ENCODE measurements at regions not wholly inside any gene's neighbourhood (a gene's known extent, or its start where the extent isn't known, plus 50 kb on each side); places are given as distances from the start of the nearest gene placed in this dataset.

DNA sequence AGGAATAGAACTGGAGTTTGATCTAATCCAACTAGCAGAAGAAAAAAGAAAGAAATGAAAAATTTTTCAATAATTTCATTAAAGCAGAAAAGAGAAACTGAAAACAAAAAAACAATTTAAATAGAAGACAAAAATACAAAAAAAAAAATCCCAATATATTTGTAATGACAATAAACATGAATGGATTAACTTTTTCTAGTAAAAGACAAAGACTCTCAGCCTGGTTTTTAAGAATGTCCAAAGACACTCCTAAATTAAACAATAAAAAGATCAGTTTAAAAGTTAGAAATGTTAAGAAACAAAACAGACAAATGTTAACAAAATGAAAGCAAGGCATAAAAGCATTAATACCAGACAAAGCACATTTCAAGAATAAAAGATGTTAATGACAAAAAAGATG, 50.3 kb upstream of the ME3 start:
- Histone ChIP-seq H2BK120ac (ENCODE audit: low read depth, low read length) (no peak overlapping the region), H3K9me3 (ENCODE audit: control insufficient read depth, insufficient read depth, low read length) (no peaks in the 10 kb centered on the region), H3K23ac (ENCODE audit: low read depth, low read length) (no peak overlapping the region), H3K9ac (ENCODE audit: low read depth, low read length) (no peak overlapping the region), H2BK5ac (ENCODE audit: low read depth, low read length, poor library complexity, severe bottlenecking) (no peak overlapping the region), H2AFZ (replicated peaks; ENCODE audit: low read length, poor library complexity) (no peak overlapping the region), H3K18ac (ENCODE audit: low read depth, low read length) (no peak overlapping the region), H3K9me1 (ENCODE audit: insufficient read depth, low read length) (peaks cover 11% of the 10 kb centered on the region), H3K4me2 (ENCODE audit: low read depth, low read length) (no peak overlapping the region), H3K79me1 (ENCODE audit: low read depth in 1 of 2, low read length in 2 of 2) (no peaks in the 10 kb centered on the region), H4K8ac (ENCODE audit: low read depth in 2 of 2, low read length in 2 of 2) (no peak overlapping the region), H4K20me1 (ENCODE audit: insufficient read depth, low read length) (no peaks in the 10 kb centered on the region), H3K36me3 (ENCODE audit: control insufficient read depth, insufficient read depth, low read length) (no peaks in the 10 kb centered on the region), H3K4ac (ENCODE audit: low read depth, low read length) (no peak overlapping the region), H4K91ac (ENCODE audit: insufficient read depth, low read depth, low read length) (no peak overlapping the region), H3K27ac (ENCODE audit: insufficient read depth, low read length) (no peak overlapping the region), H2BK20ac (ENCODE audit: low read depth, low read length) (no peak overlapping the region), H3K4me1 (ENCODE audit: control insufficient read depth, insufficient read depth, low read length) (peaks cover 13% of the 10 kb centered on the region), H3K56ac (ENCODE audit: extremely low read depth, insufficient read depth, low read length) (no peak overlapping the region), H4K5ac (ENCODE audit: low read depth, low read length) (no peak overlapping the region), H2AK9ac (replicated peaks; ENCODE audit: low read depth, low read length, poor library complexity) (no peak overlapping the region), H3K4me3 (ENCODE audit: insufficient read depth, low read depth, low read length) (no peak overlapping the region), H2AK5ac (ENCODE audit: low read depth, low read length) (no peak overlapping the region), H3K27me3 (ENCODE audit: control insufficient read depth, insufficient read depth, low read length) (no peaks in the 10 kb centered on the region), H2BK15ac (ENCODE audit: low read depth, low read length) (no peak overlapping the region), H3K14ac (replicated peaks; ENCODE audit: low read depth, low read length) (no peak overlapping the region)
- TF ChIP-seq POLR2A (IDR thresholded peaks at IDR 0.05; ENCODE audit: low read depth, low read length): no peak
- TF ChIP-seq CHD1 (IDR thresholded peaks at IDR 0.05; ENCODE audit: low read depth, low read length): no peak
- TF ChIP-seq MAZ (IDR thresholded peaks at IDR 0.05; ENCODE audit: borderline replicate concordance, low read depth, low read length): no peak
- TF ChIP-seq MXI1 (IDR thresholded peaks at IDR 0.05; ENCODE audit: borderline replicate concordance, low read depth, low read length): no peak
- no peak for TF ChIP-seq SMC3 (IDR thresholded peaks at IDR 0.05; ENCODE audit: low read depth, low read length)
- TF ChIP-seq RCOR1 (IDR thresholded peaks at IDR 0.05; ENCODE audit: insufficient replicate concordance, low read length): no peak
- no peak for TF ChIP-seq CTCF (conservative IDR thresholded peaks at IDR 0.05; ENCODE audit: low read depth, low read length)
- TF ChIP-seq RFX5 (IDR thresholded peaks at IDR 0.05; ENCODE audit: low read depth, low read length): no peak
- no peak for TF ChIP-seq BHLHE40 (IDR thresholded peaks at IDR 0.05; ENCODE audit: low read depth, low read length)
- no peak for TF ChIP-seq CEBPB (IDR thresholded peaks at IDR 0.05; ENCODE audit: low read depth, low read length)
- no peak for TF ChIP-seq ELK1 (IDR thresholded peaks at IDR 0.05; ENCODE audit: borderline replicate concordance, low read depth, low read length)
- TF ChIP-seq FOS (IDR thresholded peaks at IDR 0.05; ENCODE audit: low read depth, low read length): no peak
- in situ Hi-C loops (cut with MboI; ENCODE audit: low sequenced_read_pairs) (no loop called here), dilution Hi-C loops (cut with HindIII; ENCODE audit: low sequenced_read_pairs, unreplicated experiment) (no loop called here), intact Hi-C loops (cut with micrococcal nuclease) (no loop called here)
- ATAC-seq (ENCODE audit: low read depth) (no peak), DNase-seq (no peak)
- POLR2A ChIA-PET (ENCODE audit: unreplicated experiment): no interaction called here
- CTCF ChIA-PET: interaction anchor here (1.1 kb wide), 1 partner anchor 29 kb away, joined by 3 read pairs; no protein-coding TSS in a partner anchor
- no TSS peak for BruUV-seq (replicated peaks)
